OCI-LY7 (cell line): ENCODE measurements at regions not wholly inside any gene's neighbourhood (a gene's known extent, or its start where the extent isn't known, plus 50 kb on each side); places are given as distances from the start of the nearest gene placed in this dataset.

Experiments used
- EZH2phosphoT487 ChIP-seq: fragments of 200-600 bp; sonication (generic); IDR thresholded peaks from 2 replicates; pipeline ENCODE4 v1.6.1; 2018; ENCODE audit warnings: low read depth, borderline replicate concordance, mild to moderate bottlenecking, mixed run types, antibody characterized with exemption, low read length, moderate library complexity, mixed read lengths
- TF ChIP-seq, protein P1 (sequence below): fragments of 200-600 bp; sonication (generic); conservative IDR thresholded peaks from 2 replicates; pipeline ENCODE4 v1.5.1; 2014; ENCODE audit warnings: mild to moderate bottlenecking, antibody characterized with exemption, low read length, moderate library complexity, mixed read lengths

DNA sequence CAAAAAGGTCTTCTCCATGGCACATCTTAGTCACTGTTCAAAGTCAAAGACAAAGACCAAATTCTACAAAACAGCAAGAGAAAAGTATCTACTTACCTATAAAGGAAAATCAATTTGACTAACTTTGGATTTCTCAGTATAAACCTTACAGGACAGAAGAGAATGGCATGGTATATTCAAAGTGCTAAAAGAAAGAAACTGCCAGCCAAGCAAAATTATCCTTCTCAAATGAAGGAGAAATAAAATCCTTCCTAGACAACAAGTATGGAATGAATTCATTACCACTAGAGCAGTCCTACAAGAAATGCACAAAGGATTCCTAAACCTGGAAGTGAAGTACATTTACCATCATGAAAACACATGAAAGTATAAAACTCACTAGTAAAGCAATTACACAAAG, 235.5 kb downstream of the STK31 start:
- TF ChIP-seq, protein P1, sequence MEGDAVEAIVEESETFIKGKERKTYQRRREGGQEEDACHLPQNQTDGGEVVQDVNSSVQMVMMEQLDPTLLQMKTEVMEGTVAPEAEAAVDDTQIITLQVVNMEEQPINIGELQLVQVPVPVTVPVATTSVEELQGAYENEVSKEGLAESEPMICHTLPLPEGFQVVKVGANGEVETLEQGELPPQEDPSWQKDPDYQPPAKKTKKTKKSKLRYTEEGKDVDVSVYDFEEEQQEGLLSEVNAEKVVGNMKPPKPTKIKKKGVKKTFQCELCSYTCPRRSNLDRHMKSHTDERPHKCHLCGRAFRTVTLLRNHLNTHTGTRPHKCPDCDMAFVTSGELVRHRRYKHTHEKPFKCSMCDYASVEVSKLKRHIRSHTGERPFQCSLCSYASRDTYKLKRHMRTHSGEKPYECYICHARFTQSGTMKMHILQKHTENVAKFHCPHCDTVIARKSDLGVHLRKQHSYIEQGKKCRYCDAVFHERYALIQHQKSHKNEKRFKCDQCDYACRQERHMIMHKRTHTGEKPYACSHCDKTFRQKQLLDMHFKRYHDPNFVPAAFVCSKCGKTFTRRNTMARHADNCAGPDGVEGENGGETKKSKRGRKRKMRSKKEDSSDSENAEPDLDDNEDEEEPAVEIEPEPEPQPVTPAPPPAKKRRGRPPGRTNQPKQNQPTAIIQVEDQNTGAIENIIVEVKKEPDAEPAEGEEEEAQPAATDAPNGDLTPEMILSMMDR = no peak
- no peak for TF ChIP-seq EZH2phosphoT487
